ENCODE measurements at regions not wholly inside any gene's neighbourhood (a gene's known extent, or its start where the extent isn't known, plus 50 kb on each side); places are given as distances from the start of the nearest gene placed in this dataset.

DNA sequence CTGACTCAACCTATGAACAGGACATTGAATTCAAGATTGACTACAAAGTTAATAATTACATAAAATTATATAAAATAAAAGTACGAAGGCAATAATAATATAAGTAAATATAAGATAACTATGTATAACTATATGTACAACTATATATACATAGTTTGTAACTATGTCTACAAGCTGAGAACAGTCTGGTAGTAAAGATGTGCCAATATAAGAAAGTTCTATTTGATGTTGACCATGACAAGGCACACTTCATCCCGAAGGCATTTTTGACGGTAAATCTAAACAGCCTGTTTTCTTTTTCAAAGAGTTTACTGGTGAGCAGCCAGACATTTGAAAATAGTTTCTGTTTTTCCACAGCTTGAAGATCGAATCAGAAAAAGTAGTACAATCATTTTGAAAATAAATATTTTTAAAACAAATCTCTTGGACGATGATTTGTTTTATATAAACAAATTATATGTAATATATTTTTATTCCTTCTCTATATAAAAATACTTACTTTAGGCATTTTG, 112.9 kb downstream of the CEP44 start:
- Histone ChIP-seq H3K36me3 (no peaks in the 10 kb centered on the region), H3K4me1 (no peaks in the 10 kb centered on the region), H3K4me3 (no peak overlapping the region), H3K9me3 (no peaks in the 10 kb centered on the region), H3K27me3 (no peaks in the 10 kb centered on the region), H3K27ac (no peak overlapping the region)
- no peak for TF ChIP-seq EP300 (IDR thresholded peaks at IDR 0.05)
- TF ChIP-seq, protein P1, sequence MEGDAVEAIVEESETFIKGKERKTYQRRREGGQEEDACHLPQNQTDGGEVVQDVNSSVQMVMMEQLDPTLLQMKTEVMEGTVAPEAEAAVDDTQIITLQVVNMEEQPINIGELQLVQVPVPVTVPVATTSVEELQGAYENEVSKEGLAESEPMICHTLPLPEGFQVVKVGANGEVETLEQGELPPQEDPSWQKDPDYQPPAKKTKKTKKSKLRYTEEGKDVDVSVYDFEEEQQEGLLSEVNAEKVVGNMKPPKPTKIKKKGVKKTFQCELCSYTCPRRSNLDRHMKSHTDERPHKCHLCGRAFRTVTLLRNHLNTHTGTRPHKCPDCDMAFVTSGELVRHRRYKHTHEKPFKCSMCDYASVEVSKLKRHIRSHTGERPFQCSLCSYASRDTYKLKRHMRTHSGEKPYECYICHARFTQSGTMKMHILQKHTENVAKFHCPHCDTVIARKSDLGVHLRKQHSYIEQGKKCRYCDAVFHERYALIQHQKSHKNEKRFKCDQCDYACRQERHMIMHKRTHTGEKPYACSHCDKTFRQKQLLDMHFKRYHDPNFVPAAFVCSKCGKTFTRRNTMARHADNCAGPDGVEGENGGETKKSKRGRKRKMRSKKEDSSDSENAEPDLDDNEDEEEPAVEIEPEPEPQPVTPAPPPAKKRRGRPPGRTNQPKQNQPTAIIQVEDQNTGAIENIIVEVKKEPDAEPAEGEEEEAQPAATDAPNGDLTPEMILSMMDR (IDR thresholded peaks at IDR 0.05) = no peak
- TF ChIP-seq POLR2AphosphoS5 (IDR thresholded peaks at IDR 0.05) = no peak
- TF ChIP-seq POLR2A (IDR thresholded peaks at IDR 0.05) = no peak
- ATAC-seq (ENCODE audit: low FRiP score in 2 of 2) (no peak), DNase-seq (no peak)
- 55 to 62% methylated on average over 5 of the region's 5 CpGs for WGBS, 2 donors

DNA sequence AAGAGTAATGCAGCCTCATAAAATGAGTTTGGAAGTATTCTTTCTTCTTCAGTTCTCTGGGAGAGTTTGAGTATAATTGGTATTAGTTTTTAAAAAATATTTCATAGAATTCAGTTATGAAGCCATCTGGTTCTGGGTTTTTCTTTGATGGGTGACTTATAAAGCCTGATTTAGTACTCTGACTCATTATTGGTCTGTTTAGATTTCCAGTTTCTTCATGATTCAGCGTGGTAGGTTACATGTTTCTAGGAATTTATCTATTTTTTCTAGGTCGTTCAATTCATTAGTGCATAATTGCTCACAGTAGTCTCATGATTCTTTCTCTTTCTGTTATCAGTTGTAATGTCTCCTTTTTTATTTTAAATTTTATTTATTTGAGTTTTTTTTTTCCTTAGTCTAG, 111.2 kb downstream of the CEP44 start:
- ATAC-seq (ENCODE audit: low FRiP score in 2 of 2) = no peak
- H3K9me3 ChIP-seq = no peaks in the 10 kb centered on the region
- H3K36me3 ChIP-seq = no peaks in the 10 kb centered on the region
- H3K27ac ChIP-seq = no peak overlapping the region
- TF ChIP-seq EP300 (IDR thresholded peaks at IDR 0.05) (no peak), POLR2A (IDR thresholded peaks at IDR 0.05) (no peak), POLR2AphosphoS5 (IDR thresholded peaks at IDR 0.05) (no peak)
- TF ChIP-seq, protein P1 (IDR thresholded peaks at IDR 0.05) = no peak
- DNase-seq = no peak
- no peaks in the 10 kb centered on the region for H3K4me1 ChIP-seq
- 67 to 74% methylated on average over 2 of the region's 2 CpGs for WGBS, 2 donors
- no peak overlapping the region for H3K4me3 ChIP-seq
- H3K27me3 ChIP-seq = no peaks in the 10 kb centered on the region

DNA sequence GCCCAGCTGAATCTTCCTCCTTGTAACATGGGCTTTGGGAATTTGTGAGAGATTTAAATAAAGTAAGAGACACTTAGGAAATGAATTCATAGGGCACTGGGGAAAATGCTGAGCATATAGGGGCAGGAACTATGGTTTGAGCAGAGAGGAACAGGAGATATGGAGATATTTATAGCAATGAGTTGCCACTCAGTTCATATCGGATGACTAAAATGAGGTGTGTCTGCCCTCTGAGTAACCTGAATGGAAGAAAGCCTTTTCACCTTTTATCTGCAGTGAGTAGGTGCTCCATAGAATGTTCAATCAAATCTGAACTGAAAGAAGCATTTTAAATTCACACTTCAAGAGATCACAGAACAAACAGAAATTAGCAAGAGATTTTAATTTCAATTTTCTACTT, 105.7 kb downstream of the CEP44 start:
- H3K4me1 ChIP-seq = no peaks in the 10 kb centered on the region
- WGBS, 2 donors = 79 to 86% methylated on average over 1 of the region's 1 CpG
- no peak overlapping the region for H3K27ac ChIP-seq
- no peaks in the 10 kb centered on the region for H3K36me3 ChIP-seq
- TF ChIP-seq EP300 (IDR thresholded peaks at IDR 0.05) (no peak), POLR2AphosphoS5 (IDR thresholded peaks at IDR 0.05) (no peak), POLR2A (IDR thresholded peaks at IDR 0.05) (no peak)
- TF ChIP-seq, protein P1 (IDR thresholded peaks at IDR 0.05) = no peak
- ATAC-seq (ENCODE audit: low FRiP score in 2 of 2) (no peak), DNase-seq (no peak)
- no peaks in the 10 kb centered on the region for H3K9me3 ChIP-seq
- H3K27me3 ChIP-seq = no peaks in the 10 kb centered on the region
- no peak overlapping the region for H3K4me3 ChIP-seq

DNA sequence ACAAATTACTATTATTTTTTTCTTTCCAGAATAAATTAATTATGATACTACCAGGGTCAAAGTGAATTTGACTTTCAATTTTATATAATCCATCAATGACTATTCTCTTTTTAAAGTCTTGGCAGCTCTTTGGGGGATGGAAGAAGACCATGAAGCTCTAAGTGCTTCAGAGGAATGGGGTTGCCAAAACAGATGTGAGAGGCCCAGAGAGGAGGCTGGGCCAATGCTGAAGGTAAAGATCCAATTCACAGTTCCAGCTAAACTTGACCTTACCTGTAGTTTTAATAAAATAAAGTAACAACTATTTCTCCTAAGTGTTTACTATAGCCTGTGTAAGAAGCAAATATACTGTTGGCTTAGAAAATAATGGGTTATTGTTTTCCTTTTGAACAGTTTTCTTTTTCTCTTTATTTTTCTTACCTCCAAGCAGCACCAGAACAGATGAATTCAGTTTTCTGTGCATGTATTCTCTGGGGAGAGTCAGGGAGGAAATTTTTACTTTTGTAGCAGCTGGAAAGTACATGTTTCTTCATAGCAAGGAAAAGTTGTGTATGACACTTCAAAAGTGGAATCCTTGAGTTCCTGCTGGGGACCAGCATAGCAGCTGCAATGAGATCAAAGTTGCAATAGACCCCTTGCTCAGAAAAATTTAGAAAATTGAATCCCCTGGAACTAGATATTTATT, 104.9 kb downstream of the CEP44 start:
- TF ChIP-seq POLR2A (IDR thresholded peaks at IDR 0.05) (no peak), POLR2AphosphoS5 (IDR thresholded peaks at IDR 0.05) (no peak), EP300 (IDR thresholded peaks at IDR 0.05) (no peak)
- TF ChIP-seq, protein P1 (IDR thresholded peaks at IDR 0.05) = no peak
- no peak overlapping the region for H3K27ac ChIP-seq
- no peaks in the 10 kb centered on the region for H3K27me3 ChIP-seq
- no peaks in the 10 kb centered on the region for H3K9me3 ChIP-seq
- H3K4me3 ChIP-seq = no peak overlapping the region
- no peaks in the 10 kb centered on the region for H3K4me1 ChIP-seq
- no peaks in the 10 kb centered on the region for H3K36me3 ChIP-seq
- no peak for DNase-seq
- ATAC-seq (ENCODE audit: low FRiP score in 2 of 2) = no peak

DNA sequence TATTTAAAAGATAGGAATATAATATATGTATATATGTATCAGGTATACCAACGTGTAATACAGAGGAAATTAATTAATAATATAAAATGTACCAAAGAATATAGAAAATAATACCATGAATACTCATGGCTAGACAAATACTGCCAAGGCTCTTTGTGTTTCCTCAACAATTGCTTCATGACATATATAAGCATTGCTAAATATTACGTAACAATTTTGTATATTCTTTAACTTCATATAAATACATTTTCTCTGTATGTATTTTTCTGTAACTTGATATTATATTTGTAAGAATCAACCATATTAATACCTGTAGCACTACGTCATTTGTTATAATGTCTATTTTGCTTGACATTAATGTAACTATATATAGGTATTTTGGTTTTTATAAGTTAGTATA, 104.0 kb downstream of the CEP44 start:
- ATAC-seq (ENCODE audit: low FRiP score in 2 of 2) = no peak
- TF ChIP-seq EP300 (IDR thresholded peaks at IDR 0.05) (no peak), POLR2A (IDR thresholded peaks at IDR 0.05) (no peak), POLR2AphosphoS5 (IDR thresholded peaks at IDR 0.05) (no peak)
- TF ChIP-seq, protein P1 (IDR thresholded peaks at IDR 0.05) = no peak
- H3K27ac ChIP-seq = no peak overlapping the region
- no peak overlapping the region for H3K4me3 ChIP-seq
- WGBS, 2 donors = 77 to 84% methylated on average over 3 of the region's 3 CpGs
- H3K27me3 ChIP-seq = no peaks in the 10 kb centered on the region
- DNase-seq = no peak
- H3K4me1 ChIP-seq = no peaks in the 10 kb centered on the region
- no peaks in the 10 kb centered on the region for H3K36me3 ChIP-seq
- no peaks in the 10 kb centered on the region for H3K9me3 ChIP-seq
